ENCODE measurements at regions not wholly inside any gene's neighbourhood (a gene's known extent, or its start where the extent isn't known, plus 50 kb on each side); places are given as distances from the start of the nearest gene placed in this dataset.

DNA sequence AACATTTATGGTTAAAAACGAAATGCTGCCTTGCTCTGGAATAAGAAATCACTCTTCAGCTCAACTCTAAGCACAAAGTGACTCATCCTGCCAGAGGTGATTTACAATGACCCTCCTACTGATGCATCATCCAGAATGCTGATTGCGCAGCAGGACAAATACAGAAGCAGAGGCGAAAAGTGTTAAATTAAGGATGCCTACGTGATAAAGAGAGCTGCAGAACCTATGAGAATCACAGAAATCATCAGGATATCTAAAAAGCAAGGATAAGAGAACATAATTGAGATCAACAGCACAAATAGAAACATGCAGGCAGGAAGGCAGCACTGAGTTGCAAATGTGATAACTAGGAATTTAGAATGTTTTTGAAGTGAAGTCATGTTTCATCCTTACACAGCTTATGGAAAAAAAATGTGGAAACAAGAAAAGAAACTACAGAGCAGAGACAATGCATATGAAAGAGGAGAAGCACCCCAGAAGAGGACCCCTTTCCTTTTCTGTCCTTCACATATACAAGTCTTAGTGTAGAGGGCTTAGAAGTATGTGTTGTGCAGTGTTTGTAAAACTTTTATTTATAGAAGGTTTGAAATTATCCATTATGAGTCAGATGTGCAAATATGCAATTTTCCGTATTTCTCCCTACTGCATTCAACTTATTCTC is 188.4 kb downstream of the SLC7A11 start:
- TF ChIP-seq, protein P1, sequence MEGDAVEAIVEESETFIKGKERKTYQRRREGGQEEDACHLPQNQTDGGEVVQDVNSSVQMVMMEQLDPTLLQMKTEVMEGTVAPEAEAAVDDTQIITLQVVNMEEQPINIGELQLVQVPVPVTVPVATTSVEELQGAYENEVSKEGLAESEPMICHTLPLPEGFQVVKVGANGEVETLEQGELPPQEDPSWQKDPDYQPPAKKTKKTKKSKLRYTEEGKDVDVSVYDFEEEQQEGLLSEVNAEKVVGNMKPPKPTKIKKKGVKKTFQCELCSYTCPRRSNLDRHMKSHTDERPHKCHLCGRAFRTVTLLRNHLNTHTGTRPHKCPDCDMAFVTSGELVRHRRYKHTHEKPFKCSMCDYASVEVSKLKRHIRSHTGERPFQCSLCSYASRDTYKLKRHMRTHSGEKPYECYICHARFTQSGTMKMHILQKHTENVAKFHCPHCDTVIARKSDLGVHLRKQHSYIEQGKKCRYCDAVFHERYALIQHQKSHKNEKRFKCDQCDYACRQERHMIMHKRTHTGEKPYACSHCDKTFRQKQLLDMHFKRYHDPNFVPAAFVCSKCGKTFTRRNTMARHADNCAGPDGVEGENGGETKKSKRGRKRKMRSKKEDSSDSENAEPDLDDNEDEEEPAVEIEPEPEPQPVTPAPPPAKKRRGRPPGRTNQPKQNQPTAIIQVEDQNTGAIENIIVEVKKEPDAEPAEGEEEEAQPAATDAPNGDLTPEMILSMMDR (IDR thresholded peaks at IDR 0.05; ENCODE audit: insufficient read depth, low read length), result no peak
- no peak for TF ChIP-seq POLR2AphosphoS5 (IDR thresholded peaks at IDR 0.05; ENCODE audit: low read depth)
- TF ChIP-seq, protein P2, sequence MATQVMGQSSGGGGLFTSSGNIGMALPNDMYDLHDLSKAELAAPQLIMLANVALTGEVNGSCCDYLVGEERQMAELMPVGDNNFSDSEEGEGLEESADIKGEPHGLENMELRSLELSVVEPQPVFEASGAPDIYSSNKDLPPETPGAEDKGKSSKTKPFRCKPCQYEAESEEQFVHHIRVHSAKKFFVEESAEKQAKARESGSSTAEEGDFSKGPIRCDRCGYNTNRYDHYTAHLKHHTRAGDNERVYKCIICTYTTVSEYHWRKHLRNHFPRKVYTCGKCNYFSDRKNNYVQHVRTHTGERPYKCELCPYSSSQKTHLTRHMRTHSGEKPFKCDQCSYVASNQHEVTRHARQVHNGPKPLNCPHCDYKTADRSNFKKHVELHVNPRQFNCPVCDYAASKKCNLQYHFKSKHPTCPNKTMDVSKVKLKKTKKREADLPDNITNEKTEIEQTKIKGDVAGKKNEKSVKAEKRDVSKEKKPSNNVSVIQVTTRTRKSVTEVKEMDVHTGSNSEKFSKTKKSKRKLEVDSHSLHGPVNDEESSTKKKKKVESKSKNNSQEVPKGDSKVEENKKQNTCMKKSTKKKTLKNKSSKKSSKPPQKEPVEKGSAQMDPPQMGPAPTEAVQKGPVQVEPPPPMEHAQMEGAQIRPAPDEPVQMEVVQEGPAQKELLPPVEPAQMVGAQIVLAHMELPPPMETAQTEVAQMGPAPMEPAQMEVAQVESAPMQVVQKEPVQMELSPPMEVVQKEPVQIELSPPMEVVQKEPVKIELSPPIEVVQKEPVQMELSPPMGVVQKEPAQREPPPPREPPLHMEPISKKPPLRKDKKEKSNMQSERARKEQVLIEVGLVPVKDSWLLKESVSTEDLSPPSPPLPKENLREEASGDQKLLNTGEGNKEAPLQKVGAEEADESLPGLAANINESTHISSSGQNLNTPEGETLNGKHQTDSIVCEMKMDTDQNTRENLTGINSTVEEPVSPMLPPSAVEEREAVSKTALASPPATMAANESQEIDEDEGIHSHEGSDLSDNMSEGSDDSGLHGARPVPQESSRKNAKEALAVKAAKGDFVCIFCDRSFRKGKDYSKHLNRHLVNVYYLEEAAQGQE (IDR thresholded peaks at IDR 0.05; ENCODE audit: insufficient replicate concordance, low read depth), result no peak
